NT2/D1 (cell line): ENCODE measurements at regions not wholly inside any gene's neighbourhood (a gene's known extent, or its start where the extent isn't known, plus 50 kb on each side); places are given as distances from the start of the nearest gene placed in this dataset.

Experiments used
- SUZ12 ChIP-seq: IDR thresholded peaks from 2 replicates; pipeline ENCODE4 v1.6.1; 2011; ENCODE audit not compliant: insufficient read length, insufficient read depth; ENCODE audit errors: extremely low read depth
- YY1 ChIP-seq: IDR thresholded peaks from 2 replicates; pipeline ENCODE4 v1.6.1; 2011; ENCODE audit not compliant: insufficient read length, insufficient read depth
- ZNF274 ChIP-seq: IDR thresholded peaks from 2 replicates; pipeline ENCODE4 v1.6.1; 2011; ENCODE audit warnings: mild to moderate bottlenecking, low read depth, low read length

DNA sequence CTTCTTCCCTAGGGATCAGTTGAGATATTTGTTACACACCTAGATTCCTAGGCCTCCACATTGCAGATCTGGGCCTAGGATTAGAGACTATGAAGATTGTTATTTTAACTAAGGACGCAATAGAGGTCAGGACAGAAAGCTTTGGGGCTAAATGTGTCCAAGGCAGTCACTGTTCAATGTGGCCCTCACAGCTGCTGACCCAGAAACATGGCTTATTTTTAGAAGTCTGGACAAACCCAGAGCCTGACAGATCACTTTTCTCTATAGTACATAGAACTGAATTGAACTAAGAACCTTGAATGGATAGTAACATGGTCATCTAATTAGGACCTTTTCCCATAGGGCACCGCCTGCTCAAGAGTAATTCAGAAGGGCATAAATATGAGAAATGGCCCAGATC is 146.6 kb upstream of the AUTS2 start:
- TF ChIP-seq ZNF274 (no peak), SUZ12 (no peak), YY1 (no peak)
